GM18909 (cell line): ENCODE measurements at regions not wholly inside any gene's neighbourhood (a gene's known extent, or its start where the extent isn't known, plus 50 kb on each side); places are given as distances from the start of the nearest gene placed in this dataset.

ENCODE experiments used
- ATAC-seq: cut with Tn5 transposase; IDR thresholded peaks from one replicate; pipeline ENCODE4 v1.9.1; 2021; ENCODE audit warnings: mild to moderate bottlenecking; ENCODE audit not compliant: unreplicated experiment, poor library complexity

GRCh38 chr3:159159546-159159945, 357.7 kb downstream of the MFSD1 start:
- no peak for ATAC-seq

- no peak for ATAC-seq
Observed at GRCh38 chr3:159163656-159164055, 361.8 kb downstream of the MFSD1 start.

GRCh38 chr3:159165961-159166360, 364.1 kb downstream of the MFSD1 start:
- no peak for ATAC-seq

- ATAC-seq, result no peak
Observed at GRCh38 chr3:159166899-159167586, 365.2 kb downstream of the MFSD1 start.

- no peak for ATAC-seq
Observed at GRCh38 chr3:159168788-159169187, 366.9 kb downstream of the MFSD1 start.

- ATAC-seq, result no peak
Observed at GRCh38 chr3:159169828-159170227, 368.0 kb downstream of the MFSD1 start.

- ATAC-seq, result no peak
Observed at GRCh38 chr3:159170436-159171003, 368.7 kb downstream of the MFSD1 start.

- ATAC-seq, result no peak
Observed at GRCh38 chr3:159171333-159171732, 369.5 kb downstream of the MFSD1 start.

GRCh38 chr3:159172473-159172872, 370.6 kb downstream of the MFSD1 start:
- no peak for ATAC-seq

- no peak for ATAC-seq
Observed at GRCh38 chr3:159174715-159175692, 373.1 kb downstream of the MFSD1 start.

- ATAC-seq, result no peak
Observed at GRCh38 chr3:159178209-159178897, 376.5 kb downstream of the MFSD1 start.

GRCh38 chr3:159182961-159183360, 381.1 kb downstream of the MFSD1 start:
- no peak for ATAC-seq

- ATAC-seq, result peak; percentile 62
Observed at GRCh38 chr3:159185443-159186050, 383.7 kb downstream of the MFSD1 start.

GRCh38 chr3:159186581-159186980, 384.7 kb downstream of the MFSD1 start:
- peak; percentile 73 for ATAC-seq

- no peak for ATAC-seq
Observed at GRCh38 chr3:159187232-159187631, 385.4 kb downstream of the MFSD1 start.

GRCh38 chr3:159187706-159188105, 385.9 kb downstream of the MFSD1 start:
- ATAC-seq, result no peak

GRCh38 chr3:159189994-159190669, 388.3 kb downstream of the MFSD1 start:
- no peak for ATAC-seq

- ATAC-seq, result no peak
Observed at GRCh38 chr3:159191447-159191846, 389.6 kb downstream of the MFSD1 start.

- ATAC-seq, result no peak
Observed at GRCh38 chr3:159196359-159196758, 394.5 kb downstream of the MFSD1 start.

GRCh38 chr3:159200176-159200575, 398.3 kb downstream of the MFSD1 start:
- no peak for ATAC-seq
